CD4-positive, alpha-beta T cell treated with Interleukin-4 for 4 hours (primary cell): ENCODE measurements at regions not wholly inside any gene's neighbourhood (a gene's known extent, or its start where the extent isn't known, plus 50 kb on each side); places are given as distances from the start of the nearest gene placed in this dataset.
A peak's percentile ranks its signal among the peaks of the same experiment; 100 is the strongest.
"Not testable (repeated sequence)": the region's sequence is repeated elsewhere in the genome, so short reads cannot be mapped to it uniquely, and the experiment has no call there.

Source experiments
- DNase-seq: peaks from one replicate; pipeline ENCODE4 v3.0.0-alpha.2; 2020

DNA sequence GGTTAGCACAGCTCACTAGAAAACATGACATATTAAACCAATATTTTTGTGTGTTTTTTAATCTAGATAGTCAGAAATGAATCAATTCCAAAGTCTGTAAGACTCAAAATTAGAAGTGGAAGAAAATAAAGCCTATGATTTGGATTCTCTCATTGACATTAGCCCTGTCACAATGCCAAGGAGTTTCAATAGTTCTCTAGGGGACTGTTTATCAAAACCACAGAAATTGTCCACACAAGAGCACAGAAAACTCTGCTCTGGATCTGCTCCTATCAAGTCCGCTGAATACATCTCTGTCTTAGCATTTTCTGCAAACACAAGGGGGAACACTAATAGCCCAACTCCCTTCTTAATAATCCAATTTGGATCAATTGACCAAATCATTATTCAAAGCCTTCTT lies 152.0 kb downstream of the HS3ST3B1 start:
- DNase-seq, result no peak

DNA sequence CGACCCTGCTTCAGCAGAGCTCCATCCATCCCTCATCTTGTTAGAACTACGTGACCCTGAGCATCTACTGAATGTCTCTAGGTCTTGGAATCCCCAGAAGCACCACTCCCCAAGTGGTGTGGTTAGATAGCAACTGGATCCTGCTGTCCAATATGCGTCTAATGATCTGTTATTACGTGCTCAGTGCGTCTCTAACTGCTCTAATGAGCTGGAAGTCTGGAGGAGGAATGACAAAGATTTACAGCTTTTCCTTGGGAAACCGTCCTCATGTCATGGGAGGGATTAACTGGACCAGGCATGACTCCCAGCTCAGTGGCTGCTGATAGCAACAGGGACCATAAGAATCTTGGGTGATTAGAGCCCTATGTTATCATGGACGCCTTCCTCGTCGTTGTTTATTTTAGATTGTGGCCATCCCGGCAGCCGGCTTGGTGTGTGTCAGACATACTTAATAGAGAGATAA lies 150.9 kb downstream of the HS3ST3B1 start:
- DNase-seq, result no peak

DNA sequence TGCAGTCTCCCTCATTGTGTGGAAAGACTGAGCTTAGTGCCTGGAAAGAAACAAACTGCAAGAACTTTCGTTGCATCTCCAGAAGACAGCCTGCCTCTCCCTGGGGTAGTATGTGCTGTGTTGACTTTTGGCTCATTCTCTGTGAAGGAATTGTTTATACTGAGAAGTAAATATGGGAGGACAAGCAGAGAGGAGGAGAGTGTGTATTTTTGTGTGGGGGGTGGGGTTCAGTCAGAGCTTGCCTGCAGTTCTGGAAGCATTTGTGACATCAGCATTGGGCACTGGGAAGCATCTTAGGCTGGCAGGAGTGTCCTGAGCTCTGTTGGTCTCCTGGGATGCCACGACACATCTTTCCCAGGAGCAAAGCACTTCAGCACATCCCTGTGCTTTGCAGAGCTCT lies 147.9 kb downstream of the HS3ST3B1 start:
- DNase-seq, result no peak

DNA sequence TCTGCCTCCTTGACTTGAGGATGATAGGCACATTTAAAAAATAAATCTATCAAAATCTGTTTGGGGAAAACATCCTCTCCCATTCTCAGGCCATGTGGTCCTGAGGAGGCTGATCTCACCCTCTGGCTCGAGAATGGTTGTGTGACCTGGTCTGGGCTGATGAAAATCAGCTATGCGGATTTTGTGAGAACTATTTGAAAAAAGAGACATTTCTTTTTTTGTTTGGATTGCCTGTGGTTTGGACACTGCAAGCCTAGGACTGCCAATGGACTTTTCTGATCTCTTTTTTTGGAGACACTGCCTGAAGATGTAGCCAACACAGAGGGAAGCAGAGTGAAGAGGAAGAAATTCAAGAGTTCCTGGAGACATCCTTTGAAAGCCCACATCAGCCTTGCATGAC lies 145.9 kb downstream of the HS3ST3B1 start:
- DNase-seq, result no peak

DNA sequence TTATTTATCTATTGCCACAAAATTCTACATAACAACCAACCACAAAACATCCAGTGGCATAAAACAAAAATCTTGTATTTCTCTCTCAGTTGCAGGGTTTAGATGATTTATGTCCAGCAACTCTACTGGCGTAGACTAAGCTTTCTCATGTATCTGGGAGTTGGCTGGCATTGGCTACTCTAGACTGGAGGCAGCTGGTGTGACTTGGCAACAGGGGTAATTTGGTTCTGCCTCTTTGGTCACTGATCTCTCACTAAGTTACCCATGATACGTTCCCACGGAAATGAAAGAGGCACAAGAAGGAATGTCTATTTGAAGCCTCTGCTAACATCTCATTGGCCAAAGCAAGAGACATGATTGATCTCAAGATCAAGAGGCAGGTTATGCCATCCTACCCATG lies 144.0 kb downstream of the HS3ST3B1 start:
- DNase-seq, result no peak

DNA sequence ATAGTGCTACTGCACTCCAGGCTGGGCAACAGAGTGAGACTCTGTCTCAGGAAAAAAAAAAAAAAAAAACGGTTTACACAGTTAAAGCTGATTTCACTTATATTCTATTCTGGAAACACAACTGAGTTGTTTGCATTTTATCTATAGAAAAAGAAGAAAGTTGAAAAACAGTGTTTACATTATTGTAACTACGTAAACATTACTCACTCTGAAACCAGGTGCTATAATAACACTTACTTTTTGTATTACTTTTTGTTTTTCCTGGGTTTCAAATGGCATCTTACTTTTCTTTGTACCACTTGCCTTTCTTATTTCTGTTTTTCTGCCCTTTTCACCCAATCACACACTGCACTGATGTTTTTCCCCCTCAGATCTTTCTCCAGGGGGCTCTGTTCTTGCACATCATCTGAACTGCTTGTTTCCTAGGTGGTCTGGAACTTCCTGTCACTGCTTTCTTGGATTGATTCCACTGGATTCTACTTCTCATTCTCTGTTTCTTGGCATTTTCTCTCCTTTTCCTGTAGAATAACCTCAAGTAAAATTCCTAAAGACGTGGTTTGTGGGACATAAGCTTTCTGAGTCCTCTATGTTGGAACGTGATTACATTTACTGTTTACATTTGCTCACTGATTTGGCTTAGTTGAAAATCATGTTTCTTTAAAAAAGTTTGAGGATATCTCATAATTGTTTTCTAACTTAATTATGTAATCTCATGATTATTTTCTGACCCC lies 142.1 kb downstream of the HS3ST3B1 start:
- no peak for DNase-seq

DNA sequence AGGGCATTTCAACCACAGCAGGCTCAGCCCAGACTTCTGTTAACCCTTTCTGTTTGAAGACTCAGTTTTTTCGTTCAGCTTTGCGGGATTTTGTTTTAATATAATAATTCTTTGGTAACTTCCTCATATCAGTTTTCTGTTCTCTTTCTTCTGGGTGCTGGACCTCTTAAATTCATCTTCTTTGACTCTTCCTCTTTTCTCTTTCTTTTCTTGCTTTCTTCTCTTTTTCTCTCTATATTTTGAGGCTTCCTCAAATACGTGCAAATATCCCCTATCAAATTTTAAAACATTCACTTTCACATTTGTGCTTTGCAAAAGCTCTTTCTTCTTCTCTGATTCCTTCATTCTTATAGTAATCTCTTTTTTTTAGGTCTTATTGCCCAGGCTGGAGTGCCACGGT lies 136.3 kb downstream of the HS3ST3B1 start:
- no peak for DNase-seq

DNA sequence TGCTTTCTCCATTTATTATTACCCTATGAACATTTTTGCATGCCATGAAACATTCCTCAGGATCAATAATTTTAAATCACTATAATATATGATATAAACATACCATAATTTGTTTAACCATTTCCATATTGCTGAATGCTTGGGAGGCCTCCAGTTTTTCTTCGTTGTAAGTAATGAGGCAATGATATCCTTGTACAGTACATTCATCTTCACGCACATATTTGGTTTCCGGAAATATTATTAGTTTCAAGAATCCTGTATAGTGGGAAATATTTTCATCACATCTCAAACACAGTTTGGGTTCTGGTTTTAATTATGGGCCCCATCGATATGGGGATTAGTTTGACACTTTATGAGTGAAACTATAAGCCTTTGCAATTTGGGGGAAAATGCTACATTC lies 135.4 kb downstream of the HS3ST3B1 start:
- DNase-seq, result no peak

DNA sequence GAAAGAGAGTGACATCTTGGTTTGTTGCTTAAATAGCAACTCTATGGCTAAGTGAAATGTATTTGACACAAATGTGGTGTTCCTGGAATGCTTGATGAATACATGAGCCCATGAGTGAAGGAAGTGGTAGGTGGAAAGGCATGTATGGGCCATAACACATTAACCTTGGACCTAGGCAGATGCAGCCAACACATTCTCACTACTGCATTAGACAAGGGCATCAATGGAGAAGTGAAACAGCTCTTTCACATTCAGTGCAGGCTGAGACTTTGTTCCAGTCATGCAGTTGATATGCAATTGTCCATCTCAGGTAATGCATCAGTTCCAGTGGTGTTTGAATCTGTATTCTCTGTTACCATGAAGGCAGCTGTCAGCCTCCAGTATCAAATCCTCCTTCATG lies 133.6 kb downstream of the HS3ST3B1 start:
- no peak for DNase-seq

DNA sequence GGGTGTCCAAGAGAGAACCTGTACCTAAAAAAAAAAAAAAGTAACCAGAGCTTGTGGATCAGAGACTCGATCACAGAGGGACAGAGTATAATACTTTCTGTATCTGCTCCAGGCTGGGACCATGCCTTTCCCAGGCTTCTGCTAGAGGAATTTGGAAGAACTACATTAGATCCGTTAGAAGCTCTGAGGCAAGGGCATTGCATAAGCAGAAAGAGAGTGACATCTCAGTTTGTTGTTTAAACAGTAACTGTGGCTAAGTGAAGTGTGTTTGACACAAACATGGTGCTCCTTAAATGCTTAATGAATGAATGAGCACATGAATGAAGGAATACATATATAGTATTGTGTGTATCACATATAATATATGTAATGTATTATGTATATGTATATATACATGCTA lies 131.2 kb downstream of the HS3ST3B1 start:
- DNase-seq, result no peak

DNA sequence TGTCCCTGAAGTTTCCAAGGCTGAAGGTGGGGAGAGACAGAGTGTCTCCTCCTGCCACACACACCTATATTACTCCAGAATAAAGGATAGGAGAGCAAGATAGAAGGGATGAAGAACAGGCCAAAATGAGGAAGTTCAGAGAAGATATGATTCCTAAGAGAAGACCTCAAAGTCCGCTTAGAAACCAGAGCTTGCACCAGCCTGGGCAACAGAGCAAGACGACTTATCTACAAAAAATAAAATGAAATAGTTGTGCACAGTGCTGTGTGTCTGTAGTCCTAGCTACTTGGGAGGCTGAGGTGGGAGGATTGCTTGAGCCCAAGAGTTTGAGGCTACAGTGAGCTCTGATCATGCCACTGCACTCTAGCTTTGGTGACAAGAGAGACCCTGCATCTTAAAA lies 128.2 kb downstream of the HS3ST3B1 start:
- DNase-seq, result no peak

DNA sequence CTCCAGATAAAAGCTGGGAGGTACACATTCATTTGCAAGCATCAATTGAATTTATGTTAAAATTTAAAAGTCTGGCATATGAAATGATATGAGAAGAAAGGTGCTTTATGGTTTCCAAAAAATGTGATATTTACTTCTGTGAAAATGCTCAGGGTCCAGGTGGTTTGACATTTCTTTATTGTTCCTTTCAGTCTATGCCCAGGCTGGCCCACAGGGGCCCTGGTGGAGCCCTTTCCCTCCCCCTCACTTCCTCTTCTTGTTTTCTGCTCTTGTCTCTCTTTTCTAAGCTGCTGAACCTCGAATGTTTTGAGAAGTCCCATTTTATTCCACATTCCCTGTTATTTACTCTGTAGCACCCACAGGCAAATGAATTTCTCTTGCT lies 127.8 kb downstream of the HS3ST3B1 start:
- peak; percentile 36 for DNase-seq

DNA sequence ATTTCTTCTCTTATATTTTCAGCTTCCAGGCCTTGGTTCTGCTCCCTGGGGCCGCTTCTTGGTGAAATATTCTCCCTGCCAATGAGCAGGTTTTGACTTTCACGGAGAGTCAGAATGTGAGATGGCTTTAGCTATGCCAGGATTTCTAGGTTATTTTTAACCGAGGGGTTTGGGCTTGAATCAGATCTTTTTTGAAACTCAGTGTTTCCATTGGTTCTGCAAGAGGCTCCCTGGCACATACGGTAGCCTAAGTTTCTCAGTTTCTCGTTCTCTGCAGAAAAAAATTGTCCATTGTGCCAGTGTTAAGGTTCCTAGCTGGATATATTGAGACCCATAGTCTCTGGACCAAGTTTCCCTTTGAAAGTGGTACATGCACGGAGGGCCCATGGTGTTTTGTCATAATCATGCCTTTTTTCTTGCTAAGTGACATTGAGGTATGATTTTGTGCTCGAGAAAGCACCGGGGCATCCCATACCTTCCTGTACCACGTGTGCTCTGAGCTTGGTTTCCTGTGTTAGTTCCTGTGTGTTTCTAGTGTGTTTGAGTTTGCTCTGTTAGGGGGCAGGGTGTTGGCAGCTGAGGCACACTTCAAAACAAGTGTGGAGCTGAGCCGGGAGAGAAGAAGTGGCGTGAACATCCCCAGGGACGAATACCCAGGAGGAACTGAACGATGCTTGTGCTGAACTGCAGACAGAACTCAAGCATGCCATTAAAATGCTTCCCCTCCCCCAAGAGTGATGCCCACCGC lies 127.2 kb downstream of the HS3ST3B1 start:
- peak; percentile 76 for DNase-seq

DNA sequence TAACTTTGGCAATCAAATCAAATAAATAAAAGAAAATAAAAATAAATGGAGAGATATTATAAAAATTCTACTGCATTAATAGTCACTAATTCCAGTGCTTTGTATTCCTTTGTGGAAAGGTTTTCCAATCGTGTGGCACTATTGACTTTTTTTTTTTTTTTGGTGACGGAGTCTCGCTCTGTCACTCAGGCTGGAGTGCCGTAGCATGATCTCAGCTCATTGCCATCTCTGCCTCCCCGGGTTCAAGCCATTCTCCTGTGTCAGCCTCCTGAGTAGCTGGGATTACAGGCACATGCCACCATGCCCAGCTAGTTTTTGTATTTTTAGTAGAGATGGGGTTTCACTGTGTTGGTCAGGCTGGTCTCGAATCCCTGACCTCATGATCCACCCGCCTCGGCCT lies 122.3 kb downstream of the HS3ST3B1 start:
- not testable (repeated sequence) for DNase-seq

DNA sequence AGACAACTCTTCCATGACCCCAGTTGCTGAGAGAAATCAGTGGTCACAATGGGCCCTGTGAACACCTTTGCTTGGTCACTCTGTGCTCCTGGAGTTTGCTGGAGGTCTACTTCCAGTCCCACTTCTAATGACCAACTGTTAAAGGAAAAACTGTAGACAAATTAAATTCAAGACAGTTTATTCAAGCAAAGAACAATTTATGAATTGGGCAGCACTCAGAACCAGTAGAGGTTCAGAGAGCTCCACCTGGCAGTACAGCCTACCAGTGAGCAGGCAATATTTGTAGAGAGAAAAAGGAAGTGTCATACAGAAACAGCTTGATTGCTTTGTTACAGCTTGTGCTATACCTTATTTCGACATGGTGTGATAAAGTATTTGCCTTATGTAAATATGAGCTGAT lies 116.5 kb downstream of the HS3ST3B1 start:
- no peak for DNase-seq

DNA sequence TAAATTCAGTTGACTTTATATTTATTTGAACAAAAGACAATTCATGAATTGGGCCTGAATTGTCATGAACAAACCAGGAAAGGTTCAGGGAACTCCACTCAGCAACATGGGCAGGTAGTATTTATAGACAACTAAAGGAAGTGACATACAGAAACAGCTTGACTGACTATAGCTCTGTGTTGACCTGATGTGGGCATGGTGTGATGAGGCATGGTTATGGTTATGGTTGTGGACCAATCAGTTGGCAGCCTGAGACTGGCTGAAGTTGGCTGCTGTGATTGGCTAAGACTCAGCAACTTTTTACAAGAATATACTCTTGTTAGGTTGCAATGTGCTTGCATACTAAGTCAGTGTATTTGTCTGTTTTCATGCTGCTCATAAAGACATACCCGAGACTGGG lies 108.4 kb downstream of the HS3ST3B1 start:
- DNase-seq, result no peak

DNA sequence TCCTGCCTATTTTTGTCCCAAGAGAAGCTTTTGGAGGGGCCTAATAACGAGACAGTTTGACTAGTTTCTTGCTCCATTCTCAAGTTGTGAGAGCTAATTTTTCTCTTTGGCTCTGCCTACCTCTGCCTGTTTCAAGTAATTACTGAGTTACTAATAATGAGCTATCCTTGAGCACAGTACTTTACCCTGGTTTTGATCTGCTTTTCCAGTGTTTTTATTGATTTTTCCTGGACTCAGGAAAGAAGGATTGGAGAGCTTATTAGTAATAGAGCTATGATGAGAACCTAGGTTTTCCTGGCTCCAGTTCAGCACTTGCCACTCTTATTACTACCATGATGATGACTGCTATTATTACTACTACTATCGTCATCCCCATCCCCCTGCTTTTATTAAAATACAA lies 106.7 kb downstream of the HS3ST3B1 start:
- no peak for DNase-seq

DNA sequence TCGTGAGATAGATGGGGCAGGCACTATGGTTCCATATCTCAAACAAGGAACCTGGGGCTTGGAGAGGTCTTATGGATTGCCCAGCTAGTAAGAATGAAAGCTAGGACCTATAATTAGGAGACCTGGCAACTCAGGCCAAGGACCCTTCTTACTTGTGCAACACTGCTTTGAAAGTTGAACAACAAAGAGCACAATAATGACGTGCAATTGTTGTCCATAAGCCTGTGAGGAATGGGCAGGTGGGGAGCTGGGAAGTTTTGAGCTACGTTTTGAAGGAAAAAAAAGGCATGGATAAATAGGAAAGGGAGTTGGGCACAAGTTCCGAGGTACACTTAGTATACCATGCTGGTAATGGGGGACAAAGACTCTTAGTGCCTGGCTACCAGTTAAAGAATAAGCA lies 104.3 kb downstream of the HS3ST3B1 start:
- DNase-seq, result no peak
